ENCODE measurements at regions not wholly inside any gene's neighbourhood (a gene's known extent, or its start where the extent isn't known, plus 50 kb on each side); places are given as distances from the start of the nearest gene placed in this dataset.

DNA sequence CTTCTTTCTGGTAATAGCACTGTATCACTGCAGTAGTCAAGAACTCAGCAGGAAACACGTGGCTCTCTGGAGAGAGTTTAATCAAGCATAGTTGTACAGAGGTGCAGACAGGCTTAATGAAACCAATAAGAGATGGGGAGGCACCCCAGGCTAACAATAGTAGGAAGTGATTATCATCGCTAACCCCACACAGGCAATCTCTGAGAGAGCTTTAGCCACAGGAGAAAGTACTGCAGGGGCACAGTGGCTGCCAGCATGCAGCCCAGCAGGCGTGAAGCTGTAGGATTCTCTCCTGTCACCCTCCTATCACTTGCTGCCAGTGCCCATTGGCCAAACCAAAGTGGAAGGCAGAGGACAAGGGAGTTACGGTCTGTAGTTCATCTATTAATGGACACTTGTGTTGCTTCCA, 450.0 kb upstream of the RASGEF1B start:
- DNase-seq, result no peak

DNA sequence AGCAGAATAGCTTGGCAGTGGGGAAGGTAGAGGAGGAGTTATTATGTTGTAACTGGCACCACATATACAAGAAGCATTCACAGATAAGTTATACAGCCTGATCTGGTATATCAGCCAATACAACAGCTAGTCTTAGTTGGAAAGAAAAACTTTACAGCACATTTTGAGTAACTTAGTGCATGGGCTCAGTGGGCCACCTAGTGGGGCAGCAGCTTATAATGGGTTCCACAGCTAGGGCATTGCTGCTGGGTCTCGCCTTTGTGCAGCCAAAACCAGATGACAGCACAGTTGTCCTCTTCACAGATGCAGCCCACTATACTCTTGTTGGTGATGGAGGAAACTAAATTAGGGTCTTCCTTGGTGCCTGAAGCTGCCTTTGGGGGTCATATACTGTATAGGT, 448.1 kb upstream of the RASGEF1B start:
- DNase-seq, result no peak

DNA sequence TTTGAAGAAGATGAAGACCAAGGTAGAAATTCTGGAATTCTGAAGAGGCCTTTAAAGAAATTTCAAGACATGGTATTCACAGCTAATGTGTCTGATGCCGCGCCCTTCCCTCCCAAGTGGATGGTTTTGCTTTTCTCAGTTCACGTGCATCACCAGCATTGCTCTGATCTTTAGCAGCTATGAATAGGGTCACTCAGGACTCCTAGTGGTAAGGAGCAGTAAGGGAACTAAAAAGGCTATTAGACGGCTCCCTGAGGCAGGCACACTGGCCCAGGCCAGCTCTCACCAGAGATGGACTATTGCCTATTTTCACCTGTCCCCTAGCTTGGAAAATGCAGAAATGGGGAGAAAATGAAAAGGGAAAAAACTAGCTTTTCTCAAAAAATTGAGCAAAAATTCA, 447.5 kb upstream of the RASGEF1B start:
- peak; percentile 13 for DNase-seq

DNA sequence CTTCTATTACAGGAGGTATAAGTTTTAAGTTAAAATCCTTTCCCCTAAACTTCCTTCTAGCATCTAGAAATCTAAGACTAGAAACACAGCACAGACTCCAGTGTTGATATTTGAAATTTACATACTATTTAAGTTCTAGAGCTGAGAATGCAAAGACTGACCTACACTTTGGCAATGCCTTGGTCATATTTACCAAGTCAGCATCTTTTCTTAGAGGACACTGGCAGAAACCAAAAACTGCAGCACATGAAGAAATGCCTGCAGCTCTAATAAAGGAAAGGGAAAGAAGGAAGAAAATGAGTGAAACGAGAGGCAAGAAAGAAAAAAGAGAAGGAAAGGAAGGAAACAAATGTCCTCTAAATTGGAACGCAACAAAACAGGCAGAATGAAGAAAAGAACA, 443.7 kb upstream of the RASGEF1B start:
- no peak for DNase-seq

DNA sequence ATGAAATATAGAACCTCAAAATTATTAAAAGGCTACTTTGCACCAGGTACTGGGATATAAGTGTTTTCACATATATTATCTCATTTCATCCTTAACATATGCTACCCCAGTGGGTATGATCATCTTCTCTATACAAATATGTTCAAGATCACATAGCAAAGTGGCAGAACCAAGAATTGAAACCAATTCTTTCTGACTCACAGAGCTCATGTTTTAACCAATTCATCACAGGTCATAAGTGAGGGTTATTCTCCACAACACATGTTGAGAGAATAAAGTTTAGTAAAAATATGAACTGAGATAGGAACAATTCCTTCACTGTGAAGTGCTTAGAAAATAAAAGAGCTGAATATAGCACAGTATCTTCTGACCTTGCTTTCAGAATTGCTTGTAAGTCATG, 442.9 kb upstream of the RASGEF1B start:
- DNase-seq, result no peak

DNA sequence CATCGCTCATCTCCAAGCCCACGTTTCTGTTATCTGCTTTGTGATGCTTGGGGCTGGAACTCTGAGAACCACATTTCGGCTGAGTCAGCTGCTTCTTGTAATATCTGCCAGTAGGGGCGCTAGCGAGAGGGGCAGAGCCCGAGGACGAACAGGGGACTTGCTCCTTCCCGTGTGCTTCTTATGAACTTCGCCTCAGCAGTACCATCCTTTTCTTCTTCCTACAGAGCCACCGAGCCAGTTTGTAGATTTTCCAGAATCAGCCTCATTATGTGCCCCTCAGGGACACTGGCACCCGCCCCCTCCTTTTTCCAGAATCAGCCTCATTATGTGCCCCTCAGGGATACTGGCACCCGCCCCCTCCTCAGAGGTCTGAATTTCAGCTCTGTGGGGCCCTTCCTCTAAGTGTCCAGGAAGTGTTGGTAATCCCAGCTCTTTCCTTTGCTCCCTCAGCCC, 441.7 kb upstream of the RASGEF1B start:
- DNase-seq, result peak; percentile 26

DNA sequence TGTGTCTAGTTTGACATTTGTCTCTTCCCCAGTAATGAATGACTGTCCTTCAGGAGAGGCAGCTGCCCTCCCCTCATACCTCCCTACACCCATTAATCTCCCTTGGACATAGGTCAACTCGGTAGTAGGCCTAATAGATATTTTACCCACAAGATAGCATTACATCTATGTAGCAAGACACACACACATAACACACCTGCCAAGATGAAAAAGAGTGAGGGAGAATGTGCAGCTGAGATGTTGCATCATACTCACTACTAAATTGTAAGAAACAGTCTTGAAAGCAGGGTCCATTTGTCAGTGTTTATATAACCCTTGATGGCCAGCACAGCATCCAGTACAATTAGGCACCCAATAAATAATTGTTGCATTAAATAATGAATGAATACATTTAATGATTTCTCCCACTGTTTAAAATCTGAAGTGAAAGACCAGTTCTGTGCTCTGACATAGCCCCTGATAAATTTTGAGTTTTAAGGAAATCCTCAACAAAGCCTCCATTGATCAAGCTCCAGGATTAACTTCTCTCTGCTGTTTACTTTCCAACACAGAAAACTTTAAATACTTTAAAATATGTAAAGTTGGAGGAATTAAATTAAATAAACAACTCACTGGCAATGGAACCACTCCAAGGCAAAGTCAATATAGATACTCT, 440.8 kb upstream of the RASGEF1B start:
- no peak for DNase-seq

DNA sequence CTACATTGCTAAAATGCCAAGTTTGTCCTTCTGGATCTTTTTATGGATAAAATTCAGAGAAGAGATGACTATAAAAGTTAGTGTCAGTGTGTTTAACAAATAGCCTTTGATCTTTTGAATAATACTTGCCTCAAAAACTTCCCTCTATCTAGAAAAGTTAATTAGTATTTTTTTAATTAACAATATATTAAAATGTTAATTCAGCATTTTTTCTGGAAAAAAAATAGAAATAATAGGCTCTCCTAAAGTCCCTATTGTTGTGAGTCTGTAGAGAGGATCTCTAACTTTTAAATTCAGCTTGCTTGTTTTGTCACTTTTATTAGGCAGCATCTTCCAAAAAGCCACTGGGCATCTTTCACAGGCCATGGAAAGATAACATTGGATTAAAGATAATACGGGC, 435.2 kb upstream of the RASGEF1B start:
- no peak for DNase-seq

DNA sequence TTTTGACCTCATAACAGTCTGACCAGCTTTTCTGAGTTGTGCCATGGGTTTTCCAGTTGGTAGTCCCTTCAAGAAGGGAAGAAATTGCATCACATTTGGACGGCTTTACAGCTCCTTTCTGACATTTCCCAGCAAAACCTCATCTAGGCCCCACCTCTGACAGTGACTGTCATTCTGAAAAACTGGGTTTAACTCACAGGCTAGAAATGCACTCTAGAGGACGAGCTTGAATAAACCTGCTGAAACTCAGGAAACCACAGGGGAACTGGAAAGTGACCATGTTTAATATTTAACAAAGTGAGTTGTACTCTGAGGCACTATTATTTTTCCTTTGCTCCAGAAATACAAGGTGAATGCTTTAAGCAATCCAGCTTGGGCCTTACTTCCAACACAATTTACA, 434.3 kb upstream of the RASGEF1B start:
- DNase-seq, result no peak

DNA sequence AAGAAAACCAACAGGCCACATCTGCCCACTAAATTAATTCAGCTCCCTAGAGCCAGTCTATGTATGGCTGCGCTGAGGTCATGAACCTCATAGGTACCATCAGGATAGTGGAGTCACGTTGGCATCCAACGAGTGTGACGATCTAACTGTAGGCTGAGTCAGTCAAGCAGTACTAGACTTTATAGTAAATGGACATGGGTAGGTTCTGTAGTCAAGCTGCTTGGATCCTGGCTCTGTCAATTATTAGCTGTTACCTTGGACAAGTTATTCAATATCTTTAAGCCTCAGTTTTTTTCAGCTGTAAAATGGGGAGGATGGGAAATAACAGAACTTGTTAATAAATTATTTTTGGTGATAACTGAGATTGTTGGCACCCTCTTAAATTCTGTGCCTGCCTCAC, 432.4 kb upstream of the RASGEF1B start:
- no peak for DNase-seq

DNA sequence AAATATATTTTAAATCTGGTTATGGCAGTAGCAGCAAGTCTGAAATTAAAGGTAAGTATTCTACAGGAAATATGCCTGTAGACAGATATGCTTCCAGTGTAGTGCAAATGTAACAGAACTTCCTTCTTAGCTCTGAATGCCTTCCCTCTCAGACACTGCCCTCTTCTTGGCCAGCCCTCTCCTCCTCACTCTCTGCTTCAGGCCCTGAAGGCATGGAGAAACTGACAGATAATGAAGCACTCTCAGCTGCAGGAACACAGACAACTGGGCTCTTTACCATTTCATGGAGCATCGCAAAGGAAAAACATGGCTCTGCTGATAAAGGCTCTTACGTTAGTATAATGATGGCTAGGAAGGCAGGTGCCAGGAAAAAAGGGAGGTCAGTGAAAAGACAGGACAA, 431.5 kb upstream of the RASGEF1B start:
- no peak for DNase-seq

DNA sequence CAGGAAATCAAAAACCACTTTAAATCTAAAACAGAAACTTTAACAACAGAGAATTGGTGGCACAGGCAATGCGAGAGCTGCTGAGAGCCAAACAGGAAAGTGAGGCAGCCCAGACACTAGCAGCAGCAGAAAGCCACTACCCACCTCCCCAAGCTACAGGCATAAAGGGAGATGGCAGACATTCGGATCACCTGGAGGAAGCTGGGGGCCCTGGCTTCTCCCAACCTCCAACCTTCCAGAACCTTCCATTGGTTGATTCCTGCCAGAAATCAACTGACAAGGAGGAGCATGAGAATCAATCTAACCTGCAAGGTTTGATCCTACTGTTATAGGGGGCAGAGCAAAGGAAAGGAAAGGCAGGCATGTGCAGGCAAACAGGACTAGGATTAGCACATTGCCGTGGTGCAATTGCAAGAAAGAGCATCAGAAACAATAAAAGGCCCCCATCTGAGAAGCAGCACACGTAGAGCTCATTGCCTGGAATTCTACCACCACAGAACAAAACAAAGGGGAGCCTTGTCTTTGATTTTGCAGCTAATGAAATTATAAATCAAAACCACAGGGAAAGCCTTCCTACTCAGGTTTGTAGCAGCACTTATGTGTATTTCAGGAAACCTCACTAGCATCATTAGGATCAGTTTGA, 427.3 kb upstream of the RASGEF1B start:
- DNase-seq, result no peak

DNA sequence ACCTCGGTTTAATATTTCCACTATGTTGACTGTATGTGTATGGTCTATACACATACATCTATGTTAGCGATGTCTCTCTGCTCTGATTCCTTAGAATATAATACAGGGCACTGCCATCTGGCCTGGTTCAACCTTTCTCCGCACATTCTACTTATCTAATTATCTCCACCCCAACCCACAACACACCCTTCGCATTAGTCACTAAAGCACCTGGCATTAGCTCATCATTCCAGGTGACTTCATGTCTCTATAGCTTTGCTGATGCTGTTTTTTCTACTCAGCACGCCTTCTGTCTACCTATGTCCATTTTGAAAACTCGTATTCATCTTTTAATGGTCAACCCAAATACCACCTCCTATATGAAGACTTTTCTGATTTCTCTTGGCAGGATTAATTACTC, 425.2 kb upstream of the RASGEF1B start:
- DNase-seq, result no peak

DNA sequence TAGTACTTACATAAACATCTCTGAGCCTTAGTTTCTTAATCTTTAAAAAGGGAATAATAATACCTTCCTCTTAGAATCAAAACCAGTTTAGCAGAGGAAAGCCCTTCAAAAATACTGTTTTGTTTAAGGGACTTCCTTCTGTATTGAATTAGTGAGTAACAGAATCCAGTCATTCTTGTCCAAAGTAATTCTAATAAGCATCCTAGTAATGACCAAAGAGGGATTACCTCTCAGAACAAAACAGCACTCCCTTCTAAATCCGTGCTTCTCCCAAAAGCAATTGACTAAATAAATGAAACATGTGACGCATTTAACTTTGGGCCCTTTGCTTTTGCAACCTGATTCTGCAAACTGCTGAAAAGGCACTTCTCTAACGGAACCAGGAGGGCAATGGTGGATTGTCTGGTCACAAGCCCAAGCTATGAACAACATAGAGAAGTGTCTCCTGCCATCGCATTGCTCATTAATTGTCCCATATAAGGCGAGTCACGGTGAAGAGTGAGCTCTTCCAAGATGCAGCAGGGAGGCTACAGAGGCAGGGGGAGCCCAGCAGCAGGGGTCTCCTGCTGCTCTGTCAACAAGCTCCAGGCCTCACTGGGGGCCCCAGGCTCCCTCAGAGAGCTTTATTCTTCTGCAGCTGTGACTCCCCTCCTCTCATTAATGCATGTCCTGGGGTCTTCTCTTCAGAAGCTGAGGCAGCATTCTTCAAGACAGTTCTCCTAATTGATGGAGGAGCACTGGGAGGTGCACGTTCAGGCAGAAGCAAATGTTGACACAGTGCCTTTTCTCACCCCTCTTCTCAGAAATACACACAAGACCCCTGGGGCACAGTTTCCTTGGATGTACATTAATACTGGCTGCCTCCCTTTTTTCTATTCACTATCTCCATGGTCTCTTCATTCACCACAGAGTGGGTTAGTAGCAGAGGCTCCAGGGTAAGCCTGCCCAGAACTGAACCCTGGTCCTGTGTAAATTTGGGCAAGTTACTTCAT, 419.6 kb upstream of the RASGEF1B start:
- no peak for DNase-seq

DNA sequence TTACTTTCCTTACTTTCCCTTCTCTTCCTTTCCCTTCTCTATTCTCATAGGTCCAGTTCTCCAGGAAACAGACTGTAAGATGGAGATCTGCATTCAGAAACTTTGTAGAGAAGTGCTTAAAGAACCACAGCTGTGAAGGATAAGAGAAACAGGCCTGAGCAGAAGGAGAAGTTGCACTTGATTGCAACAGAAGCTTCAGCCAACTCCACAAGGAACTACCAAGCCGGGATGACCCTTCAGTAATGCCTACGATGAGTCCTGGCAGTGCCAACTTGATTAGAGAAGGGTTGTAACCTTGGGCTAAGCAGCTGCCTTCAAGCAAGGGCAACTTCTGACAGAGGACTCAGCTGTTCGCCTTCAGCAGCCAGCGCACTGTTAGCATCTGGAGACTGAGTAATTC, 413.3 kb upstream of the RASGEF1B start:
- no peak for DNase-seq

DNA sequence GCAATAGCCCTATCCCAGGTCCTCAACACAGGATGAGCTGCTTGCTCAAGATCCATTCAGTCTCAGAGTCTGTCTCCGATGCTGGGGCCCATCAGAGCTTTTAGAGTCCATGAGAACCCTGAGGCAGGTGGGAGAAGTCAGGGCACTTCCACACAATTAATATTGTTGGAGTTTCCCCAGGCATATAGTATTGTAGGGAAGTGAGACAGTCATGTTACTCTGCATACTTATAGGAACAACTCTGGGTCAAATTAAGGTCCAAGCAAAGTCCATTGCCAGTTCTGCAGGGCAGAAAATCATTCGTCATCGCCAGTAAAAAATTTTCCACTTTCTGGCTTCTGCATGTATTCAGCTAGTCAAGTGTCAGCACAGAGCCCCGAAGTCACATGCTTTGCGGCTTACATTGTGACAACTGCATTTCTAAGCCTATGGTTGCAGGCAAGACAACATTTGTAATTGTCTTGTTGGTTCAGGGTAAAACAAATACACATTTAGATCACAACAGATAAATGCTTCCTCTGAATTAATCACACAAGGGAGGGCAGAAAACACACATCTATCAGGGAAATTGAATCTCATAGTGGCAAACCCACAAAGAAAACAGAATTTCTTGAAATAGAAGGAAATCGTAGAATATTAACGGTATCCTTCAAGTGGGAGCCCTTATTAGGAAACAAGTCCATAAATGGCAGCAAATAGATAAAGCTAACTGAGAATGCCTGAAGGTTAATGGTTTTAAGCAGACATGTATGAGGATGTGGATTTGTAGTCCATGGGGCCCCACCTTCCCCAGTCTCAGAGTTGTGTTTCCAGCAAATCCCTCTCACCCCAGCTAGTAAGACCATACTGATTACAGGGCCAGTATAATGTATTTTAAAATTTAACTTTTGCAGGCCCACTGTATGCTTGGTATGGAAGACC, 412.1 kb upstream of the RASGEF1B start:
- DNase-seq, result no peak

DNA sequence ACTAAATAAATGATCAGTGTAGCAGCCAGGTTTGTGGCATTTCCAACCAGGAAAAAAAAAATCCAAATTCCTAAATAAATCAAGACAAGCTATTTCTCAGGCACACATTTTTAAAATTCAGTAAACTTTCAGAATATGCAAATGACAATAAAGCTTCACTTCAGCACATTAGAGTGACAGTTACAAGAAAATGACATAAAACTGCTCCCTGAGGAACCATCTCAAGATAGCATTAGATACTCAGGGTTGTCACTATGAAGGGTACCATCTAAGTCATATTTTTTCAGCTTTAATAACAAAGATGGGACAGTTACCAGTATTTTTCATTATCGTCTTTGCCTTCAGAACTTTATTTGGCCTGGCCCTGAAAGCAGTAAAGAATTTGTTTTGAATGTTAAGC, 411.3 kb upstream of the RASGEF1B start:
- DNase-seq, result no peak

DNA sequence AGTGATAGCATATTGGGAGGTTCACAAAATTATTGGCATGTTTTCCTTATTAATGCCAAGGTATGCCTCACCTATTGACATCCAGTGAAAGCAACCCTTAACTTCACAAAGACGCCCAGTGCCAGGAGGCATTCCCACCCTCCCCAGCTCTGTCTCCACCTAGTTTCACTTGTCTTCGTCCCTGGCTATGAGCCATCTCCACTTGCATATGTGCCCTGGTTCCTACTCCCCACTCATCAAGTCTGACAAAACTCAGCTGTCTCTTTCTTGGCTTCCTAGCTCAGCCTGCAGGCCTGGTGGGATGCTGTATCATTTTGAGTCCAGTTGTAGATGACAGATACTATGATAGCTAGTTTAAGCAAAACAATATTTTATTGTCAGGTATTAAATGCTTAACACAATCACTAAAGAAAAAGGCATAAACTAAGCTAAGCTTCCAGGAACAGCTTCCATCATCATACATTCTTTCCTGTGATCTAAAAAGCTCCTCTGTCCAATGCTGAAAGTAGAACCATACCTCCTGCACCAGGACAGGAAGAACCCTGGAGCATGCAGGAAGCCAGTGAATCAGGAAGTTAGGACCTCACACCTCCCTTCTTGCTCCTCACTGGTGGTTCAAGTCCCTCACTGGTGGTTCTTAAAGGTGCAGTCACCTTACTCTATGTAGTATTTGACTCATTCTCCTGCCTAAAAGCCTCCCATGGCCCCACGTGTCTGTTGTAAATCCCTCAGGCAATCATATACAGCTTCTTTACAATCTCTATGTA, 410.3 kb upstream of the RASGEF1B start:
- no peak for DNase-seq

DNA sequence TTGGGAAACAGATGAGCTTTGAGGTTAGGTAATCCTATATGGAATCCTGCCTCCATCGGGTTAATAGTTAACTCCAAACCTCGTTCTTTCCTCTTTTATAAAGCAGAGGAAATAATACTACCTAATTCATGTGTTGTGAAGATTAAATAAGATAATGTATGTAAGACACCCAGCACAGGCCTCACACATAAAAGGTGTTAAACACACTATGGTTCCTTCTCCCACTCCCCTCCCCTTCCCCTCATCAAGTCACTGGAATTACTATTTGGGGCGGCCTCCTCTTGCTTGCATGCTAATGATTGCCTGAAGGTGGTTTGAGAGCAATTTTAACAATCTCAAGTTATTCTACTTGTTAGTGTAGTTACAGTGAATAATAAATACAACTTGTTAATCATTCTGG, 404.4 kb upstream of the RASGEF1B start:
- DNase-seq, result no peak

DNA sequence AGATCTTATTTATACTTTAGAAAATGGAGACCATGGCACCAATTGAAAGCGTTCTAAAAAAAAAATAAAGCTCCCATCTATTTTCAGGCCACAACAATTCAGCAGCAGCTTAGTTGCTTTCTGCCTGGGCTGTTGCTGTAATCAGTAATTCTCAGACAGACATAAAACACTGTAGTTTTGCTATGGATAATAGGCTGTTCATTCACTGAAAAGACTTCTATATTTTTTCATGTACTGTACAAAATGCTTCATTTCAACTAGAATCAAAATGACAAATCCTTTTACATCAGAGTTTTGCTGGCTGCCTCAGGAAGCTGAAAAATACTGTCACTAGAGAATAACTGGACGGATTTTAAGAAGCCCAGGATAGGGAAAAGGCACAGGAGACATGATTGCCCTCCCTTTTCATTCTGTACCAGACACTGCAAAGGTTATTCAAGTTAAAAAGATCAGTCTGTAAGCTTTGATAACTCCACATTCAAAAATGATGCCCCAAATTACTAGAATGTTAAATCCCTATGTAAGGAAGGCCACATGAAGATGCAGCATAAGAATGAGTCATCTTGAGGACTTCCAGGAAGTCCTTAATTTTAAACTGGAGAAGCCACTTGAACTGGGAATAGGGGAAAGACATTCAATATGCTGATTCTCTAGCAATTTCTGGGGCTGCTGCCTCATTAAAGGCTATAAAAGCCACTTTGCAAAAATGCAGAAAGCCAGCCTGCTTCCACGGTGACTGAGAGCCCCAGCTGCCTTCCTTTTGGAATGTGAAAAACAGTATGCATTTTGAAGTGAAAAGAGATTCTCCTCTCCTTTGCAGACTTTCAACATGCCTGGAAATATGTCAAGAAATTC, 403.2 kb upstream of the RASGEF1B start:
- DNase-seq, result no peak

DNA sequence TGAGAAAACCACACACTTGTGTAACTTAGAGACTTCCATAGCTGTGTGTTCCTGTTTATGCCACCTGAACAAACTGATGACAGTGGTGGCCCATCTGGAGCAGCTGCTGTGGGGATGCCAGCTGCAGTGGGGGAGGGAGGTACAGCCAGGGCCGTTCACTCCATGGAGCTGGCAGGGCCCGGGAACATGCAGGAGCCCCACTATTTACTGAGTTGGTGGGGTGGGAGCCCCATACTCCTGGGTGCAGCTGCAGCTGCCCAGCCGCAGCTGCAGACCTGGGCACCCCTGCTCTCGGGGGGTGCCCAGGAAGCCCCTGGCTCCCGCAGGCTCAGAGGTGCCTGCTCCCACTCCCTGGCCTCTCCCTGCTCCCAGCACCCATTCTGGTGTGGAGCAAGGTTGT, 398.6 kb upstream of the RASGEF1B start:
- no peak for DNase-seq

Data from NCI-H1092 treated with DMSO at 0.1 percent for 48 hours (cell line).